K562 (cell line): ENCODE measurements at regions not wholly inside any gene's neighbourhood (a gene's known extent, or its start where the extent isn't known, plus 50 kb on each side); places are given as distances from the start of the nearest gene placed in this dataset.

Experiments used
- ATAC-seq: fragments of 200-7000 bp; cut with Tn5 transposase; 3 replicates; pipeline ENCODE4 v1.9.1; 2020; ENCODE audit warnings: moderate library complexity
- BruUV-seq: library from RNA; stranded (reverse); fragments of 400-500 nt; replicated peaks from 2 replicates; lab custom pipeline; 2021; lab: Mats Ljungman, UMichigan
- CTCF ChIA-PET: fragments of 300-600 bp; formaldehyde crosslinking; extraction: SDS; loops from one replicate; lab custom pipeline; 2021; ENCODE audit warnings: low intra/inter-chr PET ratio; lab: Yijun Ruan, JAX
- POLR2A ChIA-PET: fragments of 300-600, 350-650 bp; sonication (Branson Sonifier 250); formaldehyde crosslinking; extraction: SDS; loops from one replicate; lab custom pipeline; 2021; ENCODE audit warnings: antibody characterized with exemption, inconsistent platforms; lab: Yijun Ruan, JAX
- DNase-seq, 4 experiments: peaks; one replicate each; pipeline versions ENCODE4 v3.0.0 to v3.0.0-alpha.2; 2011 to 2018; ENCODE audit warnings: low spot score in 3 of 4, mixed read lengths in 3 of 4; ENCODE audit errors: extremely low read depth in 1 of 4
- FAIRE-seq: peaks from 2 replicates; lab custom pipeline; 2011; peaks lifted over from hg19 to GRCh38; lab: Jason Lieb, UNC
- H2AFZ ChIP-seq: 2 replicates; pipeline ENCODE4 v1.6.0; 2011; ENCODE audit warnings: low read depth, low read length, control low read depth, inconsistent platforms
- H3K27ac ChIP-seq: fragments of 200-600 bp; 3 replicates; pipeline ENCODE4 v1.8.0; 2011; ENCODE audit warnings: low read depth, mild to moderate bottlenecking, control low read depth, inconsistent platforms, low read length, moderate library complexity, mixed read lengths; ENCODE audit errors: extremely low read depth
- H3K27me3 ChIP-seq, 2 experiments: fragments of 300-600 bp in 1 of 2; 2 replicates in 1 of 2; 3 replicates in 1 of 2; pipeline versions ENCODE4 v1.6.0 to v1.8.0; 2011; ENCODE audit warnings: inconsistent platforms in 2 of 2, low read length in 2 of 2, mild to moderate bottlenecking in 1 of 2, mixed read lengths in 1 of 2, moderate library complexity in 1 of 2; ENCODE audit not compliant: control insufficient read depth in 2 of 2, insufficient read depth in 2 of 2
- H3K36me3 ChIP-seq: fragments of 300-600 bp; 3 replicates; pipeline ENCODE4 v1.8.0; 2011; ENCODE audit warnings: mild to moderate bottlenecking, low read length, inconsistent platforms; ENCODE audit not compliant: control insufficient read depth, insufficient read depth
- H3K4me1 ChIP-seq, 2 experiments: fragments of 200-600 bp in 1 of 2; replicated peaks in 1 of 2; 2 replicates in 1 of 2; 3 replicates in 1 of 2; pipeline versions ENCODE4 v1.5.1 to v1.8.0; 2011; ENCODE audit warnings: inconsistent platforms in 2 of 2, low read length in 2 of 2, mild to moderate bottlenecking in 1 of 2, mixed read lengths in 1 of 2, moderate library complexity in 1 of 2; ENCODE audit not compliant: control insufficient read depth in 2 of 2, insufficient read depth in 2 of 2
- H3K4me2 ChIP-seq: 2 replicates; pipeline ENCODE4 v1.6.1; 2011; ENCODE audit warnings: low read length, control low read depth, inconsistent platforms, mixed read lengths; ENCODE audit not compliant: insufficient read depth
- H3K4me3 ChIP-seq: fragments of 200-600 bp; sonication (generic), shearing (Covaris generic); 2 replicates; pipeline ENCODE4 v1.5.1; 2016; ENCODE audit warnings: control low read depth, inconsistent platforms
- H3K79me2 ChIP-seq: fragments of 200-600 bp; 3 replicates; pipeline ENCODE4 v1.8.0; 2011; ENCODE audit warnings: low read length, inconsistent platforms; ENCODE audit not compliant: control insufficient read depth, insufficient read depth
- H3K9ac ChIP-seq, 2 experiments: 2 replicates each; pipeline versions ENCODE4 v1.6.0 to v1.6.1; 2011; ENCODE audit warnings: low read depth in 2 of 2, low read length in 2 of 2, control low read depth in 1 of 2, inconsistent platforms in 1 of 2, mild to moderate bottlenecking in 1 of 2, mixed read lengths in 1 of 2; ENCODE audit not compliant: insufficient read depth in 1 of 2
- H3K9me1 ChIP-seq: one replicate; pipeline ENCODE4 v1.6.0; 2011; ENCODE audit warnings: inconsistent platforms, mild to moderate bottlenecking, low read length, moderate library complexity; ENCODE audit not compliant: control insufficient read depth, insufficient read depth
- H3K9me3 ChIP-seq: replicated peaks from 2 replicates; pipeline ENCODE4 v1.5.1; 2011; ENCODE audit warnings: low read depth, low read length, inconsistent platforms; ENCODE audit not compliant: control insufficient read depth, insufficient read depth
- H4K20me1 ChIP-seq: replicated peaks from 2 replicates; pipeline ENCODE4 v1.6.1; 2011; ENCODE audit warnings: low read length, inconsistent platforms, mixed read lengths; ENCODE audit not compliant: control insufficient read depth, insufficient read depth
- ADNP ChIP-seq: fragments of 200-800 bp; sonication (Bioruptor generic); IDR thresholded peaks from 2 replicates; pipeline ENCODE4 v1.6.1; 2016; ENCODE audit warnings: missing genetic modification characterization, missing compliant biosample characterization
- BRD4 ChIP-seq: fragments of 200-600 bp; sonication (generic); IDR thresholded peaks from 2 replicates; pipeline ENCODE4 v1.6.1; 2017; ENCODE audit warnings: inconsistent platforms
- CBFB ChIP-seq: sonication (generic); formaldehyde crosslinking; IDR thresholded peaks from 2 replicates; pipeline ENCODE4 v1.4.0; 2020; ENCODE audit warnings: mild to moderate bottlenecking, missing genetic modification reagents
- CCNT2 ChIP-seq: IDR thresholded peaks from 2 replicates; pipeline ENCODE4 v1.6.1; 2011; ENCODE audit warnings: borderline replicate concordance, low read depth, mild to moderate bottlenecking, moderate library complexity, mixed read lengths, low read length; ENCODE audit not compliant: insufficient read length; ENCODE audit errors: extremely low read depth
- IRF2 ChIP-seq: sonication (generic); formaldehyde crosslinking; IDR thresholded peaks from 2 replicates; pipeline ENCODE4 v1.8.1; 2022; ENCODE audit warnings: mild to moderate bottlenecking, missing genetic modification reagents
- L3MBTL2 ChIP-seq: fragments of 450-650 bp; IDR thresholded peaks from 2 replicates; pipeline ENCODE4 v1.6.1; 2016; ENCODE audit warnings: mild to moderate bottlenecking, moderate library complexity
- MAFG ChIP-seq: fragments of 450-650 bp; conservative IDR thresholded peaks from 2 replicates; pipeline ENCODE4 v1.6.1; 2016; ENCODE audit warnings: missing genetic modification characterization, missing compliant biosample characterization
- POLR3A ChIP-seq: IDR thresholded peaks from 2 replicates; pipeline ENCODE4 v1.6.1; 2011; ENCODE audit warnings: borderline replicate concordance, mild to moderate bottlenecking, moderate library complexity; ENCODE audit not compliant: insufficient read length, insufficient read depth; ENCODE audit errors: extremely low read depth
- STAT5B ChIP-seq: fragments of 250-450 bp; sonication (Bioruptor Pico); IDR thresholded peaks from 2 replicates; pipeline ENCODE4 v1.8.0; 2021; ENCODE audit warnings: mild to moderate bottlenecking, inconsistent platforms
- U2AF1 ChIP-seq: fragments of 200-400 bp; formaldehyde crosslinking; optimal IDR thresholded peaks from 2 replicates; pipeline ENCODE3; 2017; ENCODE audit warnings: mild to moderate bottlenecking, low read depth, low read length, moderate library complexity
- ZNF282 ChIP-seq: sonication (generic); formaldehyde crosslinking; IDR thresholded peaks from 2 replicates; pipeline ENCODE4 v1.8.1; 2023; ENCODE audit warnings: missing genetic modification reagents
- ZNF586 ChIP-seq: fragments of 450-650 bp; formaldehyde crosslinking; conservative IDR thresholded peaks from 2 replicates; pipeline ENCODE4 v1.4.0; 2020; ENCODE audit warnings: mild to moderate bottlenecking, moderate library complexity
- WGBS: fragments of 100-300 bp; shearing (Covaris generic); methylation state at CpG from one replicate; pipeline ENCODE4 v1.1.6; 2016; ENCODE audit warnings: low coverage, mixed read lengths; ENCODE audit not compliant: insufficient coverage; ENCODE audit errors: missing lambda C conversion rate; 5-methylcytosine and 5-hydroxymethylcytosine counted together
- in situ Hi-C: fragments of 300-500 bp; cut with MboI; formaldehyde crosslinking; loops from 4 replicates; pipeline ENCODE4 v1.15.0; 2018; ENCODE audit warnings: inconsistent platforms, mixed read lengths
- intact Hi-C: fragments of 100-400 bp; cut with micrococcal nuclease; formaldehyde crosslinking; loops from 2 replicates; pipeline ENCODE4 v1.14.2; 2022
- TF ChIP-seq, protein P1 (sequence below): IDR thresholded peaks from 2 replicates; pipeline ENCODE4 v1.6.1; 2011; ENCODE audit warnings: borderline replicate concordance, low read depth, mild to moderate bottlenecking, moderate library complexity, low read length; ENCODE audit not compliant: insufficient read depth, poor library complexity, severe bottlenecking
- TF ChIP-seq, protein P2 (sequence below): sonication (generic); formaldehyde crosslinking; IDR thresholded peaks from 2 replicates; pipeline ENCODE4 v1.8.0; 2023; ENCODE audit warnings: missing genetic modification reagents, mild to moderate bottlenecking, borderline replicate concordance
- TF ChIP-seq, protein P3 (sequence below): sonication (generic); formaldehyde crosslinking; IDR thresholded peaks from 2 replicates; pipeline ENCODE4 v1.8.0; 2022; ENCODE audit warnings: missing genetic modification reagents, mild to moderate bottlenecking, borderline replicate concordance

DNA sequence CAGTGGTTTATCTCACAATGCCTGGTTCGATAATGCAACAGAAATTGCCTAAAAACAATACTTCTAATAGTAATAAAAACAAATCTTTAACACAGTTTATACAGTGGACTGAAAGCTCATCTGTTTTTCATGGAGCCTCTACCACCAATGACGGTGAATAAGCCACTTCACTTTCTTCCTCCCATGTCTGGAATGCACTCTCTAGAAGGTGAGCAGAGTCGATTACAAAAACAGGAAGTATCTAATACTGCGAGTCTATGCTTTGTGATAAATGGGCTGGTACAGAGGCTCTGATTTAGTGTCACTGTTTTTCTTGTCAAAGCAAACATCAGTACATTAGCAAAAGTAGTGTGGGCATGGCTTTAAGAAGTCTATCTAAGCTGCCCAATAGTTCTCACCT, 1348.6 kb upstream of the SLC10A2 start:
- Histone ChIP-seq H3K27ac (no peak overlapping the region), H3K9ac (no peak overlapping the region), H4K20me1 (no peaks in the 10 kb centered on the region), H3K9me3 (no peaks in the 10 kb centered on the region), H3K36me3 (no peaks in the 10 kb centered on the region), H2AFZ (no peak overlapping the region), H3K9me1 (no peaks in the 10 kb centered on the region), H3K4me1 (no peaks in the 10 kb centered on the region), H3K4me3 (no peak overlapping the region), H3K27me3 (no peaks in the 10 kb centered on the region), H3K4me2 (no peak overlapping the region), H3K79me2 (no peaks in the 10 kb centered on the region)
- no peak for DNase-seq
- CTCF ChIA-PET: no interaction called here
- no peak for FAIRE-seq
- WGBS: 0% methylated on average over 3 of the region's 4 CpGs
- POLR2A ChIA-PET: no interaction called here
- in situ Hi-C loops (no loop called here), intact Hi-C loops (no loop called here)
- ATAC-seq: no peak
- BruUV-seq: no TSS peak
- TF ChIP-seq L3MBTL2 (no peak), MAFG (tag) (no peak), IRF2 (CRISPR knock-in tag) (no peak), U2AF1 (no peak), CCNT2 (no peak), BRD4 (no peak), STAT5B (no peak), CBFB (CRISPR knock-in tag) (no peak), ZNF586 (no peak), POLR3A (no peak), ADNP (tag) (no peak), ZNF282 (CRISPR knock-in tag) (no peak)
- TF ChIP-seq, protein P1, sequence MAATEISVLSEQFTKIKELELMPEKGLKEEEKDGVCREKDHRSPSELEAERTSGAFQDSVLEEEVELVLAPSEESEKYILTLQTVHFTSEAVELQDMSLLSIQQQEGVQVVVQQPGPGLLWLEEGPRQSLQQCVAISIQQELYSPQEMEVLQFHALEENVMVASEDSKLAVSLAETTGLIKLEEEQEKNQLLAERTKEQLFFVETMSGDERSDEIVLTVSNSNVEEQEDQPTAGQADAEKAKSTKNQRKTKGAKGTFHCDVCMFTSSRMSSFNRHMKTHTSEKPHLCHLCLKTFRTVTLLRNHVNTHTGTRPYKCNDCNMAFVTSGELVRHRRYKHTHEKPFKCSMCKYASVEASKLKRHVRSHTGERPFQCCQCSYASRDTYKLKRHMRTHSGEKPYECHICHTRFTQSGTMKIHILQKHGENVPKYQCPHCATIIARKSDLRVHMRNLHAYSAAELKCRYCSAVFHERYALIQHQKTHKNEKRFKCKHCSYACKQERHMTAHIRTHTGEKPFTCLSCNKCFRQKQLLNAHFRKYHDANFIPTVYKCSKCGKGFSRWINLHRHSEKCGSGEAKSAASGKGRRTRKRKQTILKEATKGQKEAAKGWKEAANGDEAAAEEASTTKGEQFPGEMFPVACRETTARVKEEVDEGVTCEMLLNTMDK: no peak
- TF ChIP-seq, protein P2, sequence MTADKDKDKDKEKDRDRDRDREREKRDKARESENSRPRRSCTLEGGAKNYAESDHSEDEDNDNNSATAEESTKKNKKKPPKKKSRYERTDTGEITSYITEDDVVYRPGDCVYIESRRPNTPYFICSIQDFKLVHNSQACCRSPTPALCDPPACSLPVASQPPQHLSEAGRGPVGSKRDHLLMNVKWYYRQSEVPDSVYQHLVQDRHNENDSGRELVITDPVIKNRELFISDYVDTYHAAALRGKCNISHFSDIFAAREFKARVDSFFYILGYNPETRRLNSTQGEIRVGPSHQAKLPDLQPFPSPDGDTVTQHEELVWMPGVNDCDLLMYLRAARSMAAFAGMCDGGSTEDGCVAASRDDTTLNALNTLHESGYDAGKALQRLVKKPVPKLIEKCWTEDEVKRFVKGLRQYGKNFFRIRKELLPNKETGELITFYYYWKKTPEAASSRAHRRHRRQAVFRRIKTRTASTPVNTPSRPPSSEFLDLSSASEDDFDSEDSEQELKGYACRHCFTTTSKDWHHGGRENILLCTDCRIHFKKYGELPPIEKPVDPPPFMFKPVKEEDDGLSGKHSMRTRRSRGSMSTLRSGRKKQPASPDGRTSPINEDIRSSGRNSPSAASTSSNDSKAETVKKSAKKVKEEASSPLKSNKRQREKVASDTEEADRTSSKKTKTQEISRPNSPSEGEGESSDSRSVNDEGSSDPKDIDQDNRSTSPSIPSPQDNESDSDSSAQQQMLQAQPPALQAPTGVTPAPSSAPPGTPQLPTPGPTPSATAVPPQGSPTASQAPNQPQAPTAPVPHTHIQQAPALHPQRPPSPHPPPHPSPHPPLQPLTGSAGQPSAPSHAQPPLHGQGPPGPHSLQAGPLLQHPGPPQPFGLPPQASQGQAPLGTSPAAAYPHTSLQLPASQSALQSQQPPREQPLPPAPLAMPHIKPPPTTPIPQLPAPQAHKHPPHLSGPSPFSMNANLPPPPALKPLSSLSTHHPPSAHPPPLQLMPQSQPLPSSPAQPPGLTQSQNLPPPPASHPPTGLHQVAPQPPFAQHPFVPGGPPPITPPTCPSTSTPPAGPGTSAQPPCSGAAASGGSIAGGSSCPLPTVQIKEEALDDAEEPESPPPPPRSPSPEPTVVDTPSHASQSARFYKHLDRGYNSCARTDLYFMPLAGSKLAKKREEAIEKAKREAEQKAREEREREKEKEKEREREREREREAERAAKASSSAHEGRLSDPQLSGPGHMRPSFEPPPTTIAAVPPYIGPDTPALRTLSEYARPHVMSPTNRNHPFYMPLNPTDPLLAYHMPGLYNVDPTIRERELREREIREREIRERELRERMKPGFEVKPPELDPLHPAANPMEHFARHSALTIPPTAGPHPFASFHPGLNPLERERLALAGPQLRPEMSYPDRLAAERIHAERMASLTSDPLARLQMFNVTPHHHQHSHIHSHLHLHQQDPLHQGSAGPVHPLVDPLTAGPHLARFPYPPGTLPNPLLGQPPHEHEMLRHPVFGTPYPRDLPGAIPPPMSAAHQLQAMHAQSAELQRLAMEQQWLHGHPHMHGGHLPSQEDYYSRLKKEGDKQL: no peak
- TF ChIP-seq, protein P3, sequence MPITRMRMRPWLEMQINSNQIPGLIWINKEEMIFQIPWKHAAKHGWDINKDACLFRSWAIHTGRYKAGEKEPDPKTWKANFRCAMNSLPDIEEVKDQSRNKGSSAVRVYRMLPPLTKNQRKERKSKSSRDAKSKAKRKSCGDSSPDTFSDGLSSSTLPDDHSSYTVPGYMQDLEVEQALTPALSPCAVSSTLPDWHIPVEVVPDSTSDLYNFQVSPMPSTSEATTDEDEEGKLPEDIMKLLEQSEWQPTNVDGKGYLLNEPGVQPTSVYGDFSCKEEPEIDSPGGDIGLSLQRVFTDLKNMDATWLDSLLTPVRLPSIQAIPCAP (CRISPR knock-in tag): no peak
